DMS 273 (cell line): ENCODE measurements at regions not wholly inside any gene's neighbourhood (a gene's known extent, or its start where the extent isn't known, plus 50 kb on each side); places are given as distances from the start of the nearest gene placed in this dataset.

ENCODE experiments used
- DNase-seq: peaks from one replicate; lab custom pipeline; 2025; ENCODE audit not compliant: unreplicated experiment; lab: John Stamatoyannopoulos, UW

GRCh38 chr21:39105836-39106235, 77.4 kb downstream of the PSMG1 start:
- DNase-seq: no peak

GRCh38 chr21:39105341-39105765, 77.9 kb downstream of the PSMG1 start:
- DNase-seq: no peak

DNA sequence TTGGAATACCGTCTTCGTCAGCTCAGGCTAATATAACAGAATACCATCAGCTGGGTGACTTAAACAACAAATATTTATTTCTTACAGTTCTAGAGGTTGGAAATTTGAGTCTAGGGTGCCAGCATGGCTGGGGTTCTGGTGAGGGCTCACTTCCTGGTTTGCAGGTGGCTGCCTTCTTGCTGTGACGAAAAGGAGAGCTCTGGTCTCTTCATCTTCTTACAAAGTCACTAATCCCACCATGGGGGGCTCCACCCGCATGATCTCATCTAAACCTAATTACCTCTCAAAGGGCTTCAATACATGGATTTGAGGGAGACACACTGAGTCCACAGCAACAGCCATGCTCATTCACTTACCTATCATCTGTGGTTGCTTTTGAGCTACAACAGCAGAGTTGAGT, 78.3 kb downstream of the PSMG1 start:
- no peak for DNase-seq

- DNase-seq: no peak
Measured at GRCh38 chr21:39103689-39104088, 79.6 kb downstream of the PSMG1 start.

- DNase-seq: no peak
Measured at GRCh38 chr21:39099859-39100258, 83.4 kb downstream of the PSMG1 start.

GRCh38 chr21:39098696-39099200, 84.5 kb downstream of the PSMG1 start:
- no peak for DNase-seq

GRCh38 chr21:39097981-39098380, 85.3 kb downstream of the PSMG1 start:
- DNase-seq: no peak

DNA sequence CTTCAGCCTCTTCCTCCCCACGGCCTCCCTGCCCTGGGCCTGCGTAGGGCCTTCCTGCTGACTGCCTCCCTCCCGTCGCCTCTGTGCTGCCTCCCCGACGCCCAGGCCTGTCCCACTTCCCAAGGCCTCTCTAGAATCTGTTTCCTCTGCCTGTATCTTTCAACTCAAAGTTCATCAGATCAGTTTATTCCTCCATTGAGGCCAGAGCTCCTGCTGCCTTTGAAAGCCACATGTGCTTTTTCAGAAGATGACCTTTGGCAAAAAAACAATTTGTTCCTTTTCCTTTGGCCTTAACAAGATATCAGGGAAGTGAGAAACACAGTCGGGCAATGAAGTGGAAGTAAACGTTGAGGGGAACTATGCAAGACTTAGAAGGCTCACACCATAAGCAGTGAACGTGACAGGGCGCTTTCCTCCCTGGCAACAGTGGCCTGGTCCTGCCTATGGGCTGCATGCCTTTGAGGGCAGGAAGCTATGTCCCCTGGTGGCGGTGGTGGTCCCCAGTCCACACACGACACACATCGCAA, 85.9 kb downstream of the PSMG1 start:
- DNase-seq: no peak

- DNase-seq: no peak
Measured at GRCh38 chr21:39096754-39097153, 86.5 kb downstream of the PSMG1 start.

DNA sequence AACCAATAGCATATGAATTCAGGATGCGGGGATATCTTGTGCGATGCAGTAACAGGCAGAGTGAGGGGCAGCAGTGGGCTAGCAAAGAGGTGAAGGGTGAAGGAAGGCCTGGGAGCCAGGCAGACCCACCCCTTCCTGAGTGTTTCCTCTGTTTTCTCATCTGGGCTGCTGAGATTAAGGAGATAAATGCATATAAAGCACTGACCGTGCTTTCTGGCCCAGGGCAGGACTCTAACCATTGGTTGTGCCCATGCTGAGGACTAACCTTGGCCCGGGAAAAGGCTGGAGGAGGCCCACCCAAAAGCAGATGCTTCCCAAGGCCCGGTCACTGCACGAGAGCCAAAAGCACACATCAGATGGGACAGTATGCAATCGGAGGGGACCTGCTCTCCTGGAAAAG, 87.6 kb downstream of the PSMG1 start:
- no peak for DNase-seq

DNA sequence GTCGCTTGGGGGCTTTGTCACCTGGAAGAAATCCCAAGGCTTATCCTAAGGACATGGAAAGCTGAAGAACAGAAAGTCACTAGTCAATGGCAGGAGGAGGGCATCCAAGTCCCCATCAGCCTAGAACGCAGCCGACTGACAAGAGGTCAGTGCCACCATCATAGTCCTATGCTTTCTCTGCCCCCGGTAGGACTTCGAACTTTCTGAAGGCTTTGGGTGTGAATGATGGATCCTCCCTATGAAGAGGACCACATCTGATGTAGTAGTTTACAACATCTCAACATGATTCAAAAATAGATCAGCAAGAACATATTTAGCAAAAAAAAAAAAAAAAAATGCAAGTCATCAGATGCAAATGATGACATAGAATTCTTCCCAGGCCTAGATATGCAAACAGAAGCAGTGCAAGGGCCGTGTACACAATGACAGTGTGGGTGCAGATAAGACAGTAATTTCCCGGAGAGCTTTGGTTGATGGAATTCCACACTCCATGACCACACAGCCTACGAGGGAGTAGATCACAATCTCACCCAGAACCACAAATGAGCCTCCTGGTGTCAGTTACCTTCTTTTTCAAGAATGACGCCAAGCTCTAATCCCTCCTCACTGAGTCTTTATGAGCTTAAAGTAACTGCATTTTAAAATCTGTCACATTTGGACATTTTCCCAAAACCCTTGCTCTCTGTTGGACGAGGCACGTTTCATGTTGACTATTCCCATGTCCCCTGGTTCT, 88.2 kb downstream of the PSMG1 start:
- no peak for DNase-seq

DNA sequence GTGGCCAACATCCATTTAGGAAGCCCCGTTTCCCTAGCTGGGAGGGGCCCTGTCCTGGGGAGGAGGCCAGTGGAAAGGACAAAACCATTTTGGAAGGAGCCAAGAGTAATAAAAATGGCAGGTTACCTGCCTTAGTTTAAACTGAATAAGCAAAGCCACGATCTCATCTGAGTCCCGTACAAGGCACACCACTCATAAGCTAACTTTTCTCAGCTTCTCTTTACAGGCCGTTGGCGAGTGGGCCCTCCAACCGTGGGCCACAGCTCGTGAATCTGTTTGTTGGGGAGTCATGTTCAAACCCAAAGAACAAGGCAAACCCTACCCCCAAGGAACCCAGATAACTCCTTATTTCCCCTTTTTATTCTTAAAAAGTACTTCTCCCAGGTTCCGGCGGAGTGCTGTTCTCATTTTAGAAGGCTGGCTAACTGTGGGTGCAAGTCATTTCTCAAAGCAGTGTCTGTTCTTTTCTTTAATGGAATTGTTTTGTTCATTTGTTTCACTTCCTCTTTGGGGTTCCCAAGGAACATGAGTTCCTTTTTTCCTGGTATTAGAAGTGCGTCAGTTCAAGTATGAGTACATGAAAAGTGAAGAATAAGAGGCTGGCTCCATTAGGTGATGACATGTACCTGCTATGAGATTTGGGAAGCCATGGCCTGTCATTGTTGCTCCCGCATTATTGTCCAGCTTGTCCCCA, 89.0 kb downstream of the PSMG1 start:
- DNase-seq: no peak

DNA sequence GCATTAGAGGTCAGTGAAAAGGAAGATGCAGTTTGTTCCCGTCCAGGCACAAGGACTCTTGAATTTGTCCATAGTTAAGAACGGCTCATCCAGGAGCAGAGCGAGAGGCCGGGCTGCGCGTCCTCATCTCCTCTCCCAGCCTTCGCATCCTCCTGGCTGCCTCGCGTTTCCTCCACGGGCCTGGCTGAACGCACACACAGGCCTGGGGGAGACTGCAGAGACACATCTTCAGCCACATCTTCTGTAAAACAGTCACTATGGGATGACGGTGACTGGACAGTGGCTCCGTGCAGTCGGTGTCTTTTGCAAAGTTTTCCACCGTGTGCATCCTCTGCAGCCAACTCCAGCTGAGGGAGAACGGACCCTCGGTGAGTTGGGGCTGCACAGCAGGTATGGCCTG, 89.7 kb downstream of the PSMG1 start:
- DNase-seq: no peak

GRCh38 chr21:39088831-39089380, 94.3 kb downstream of the PSMG1 start:
- peak; percentile 23 for DNase-seq

DNA sequence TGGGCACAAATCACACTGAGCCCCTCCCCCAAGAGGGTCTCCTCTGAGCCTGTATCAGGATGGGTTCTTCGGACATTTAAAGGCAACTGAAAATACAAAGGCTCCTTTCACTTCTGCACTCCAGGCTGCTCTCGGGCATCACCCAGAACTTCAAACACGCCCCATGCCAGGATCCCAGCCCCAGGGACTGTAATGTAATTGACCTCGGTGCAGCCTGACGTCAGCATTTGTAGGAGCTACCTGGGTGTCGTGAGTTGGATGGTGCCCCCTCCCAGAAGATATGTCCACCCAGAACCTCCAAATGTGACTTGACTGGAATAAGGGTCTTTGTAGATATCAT, 95.2 kb downstream of the PSMG1 start:
- no peak for DNase-seq

- DNase-seq: no peak
Measured at GRCh38 chr21:39087238-39088030, 95.8 kb downstream of the PSMG1 start.

GRCh38 chr21:39086547-39086946, 96.7 kb downstream of the PSMG1 start:
- DNase-seq: no peak

- no peak for DNase-seq
Measured at GRCh38 chr21:39085843-39086405, 97.3 kb downstream of the PSMG1 start.

DNA sequence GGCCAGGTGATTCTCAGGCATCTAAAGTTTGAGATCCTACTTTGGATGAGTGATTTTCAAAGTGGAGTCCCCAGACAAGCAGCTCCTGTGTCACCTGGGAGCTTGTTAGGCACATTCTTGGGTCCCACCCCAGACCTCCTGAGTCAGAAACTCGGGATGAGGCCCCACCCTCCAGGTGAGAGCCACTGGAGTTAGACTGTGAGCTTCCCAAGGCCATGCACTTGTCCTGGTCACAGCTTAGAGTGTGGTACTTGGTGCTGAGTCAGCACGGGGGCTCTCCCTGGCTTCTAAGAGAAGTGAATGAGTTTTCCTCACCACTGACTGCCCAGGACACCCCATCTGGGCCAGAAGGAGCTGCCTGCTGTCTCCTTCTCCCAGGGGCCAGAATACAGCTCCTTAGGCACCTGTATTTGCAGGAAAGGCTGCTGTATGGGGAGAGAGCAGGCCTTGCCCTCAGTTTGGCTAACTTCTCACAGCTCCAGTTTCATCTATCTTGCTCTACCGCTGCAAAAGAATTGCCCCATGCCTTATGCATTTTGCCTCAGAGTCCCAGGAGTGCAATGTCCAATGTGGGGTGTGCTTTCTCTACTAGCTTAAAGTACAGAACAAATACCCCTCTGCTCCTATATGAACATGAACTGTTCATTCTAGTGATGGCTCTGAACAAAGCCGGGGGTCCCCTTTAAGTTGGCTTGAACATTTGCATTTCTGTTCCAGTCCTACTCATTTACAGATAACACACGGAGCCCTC, 98.1 kb downstream of the PSMG1 start:
- DNase-seq: no peak

- DNase-seq: no peak
Measured at GRCh38 chr21:39084073-39084472, 99.2 kb downstream of the PSMG1 start.
